ENCODE measurements at regions not wholly inside any gene's neighbourhood (a gene's known extent, or its start where the extent isn't known, plus 50 kb on each side); places are given as distances from the start of the nearest gene placed in this dataset.

DNA sequence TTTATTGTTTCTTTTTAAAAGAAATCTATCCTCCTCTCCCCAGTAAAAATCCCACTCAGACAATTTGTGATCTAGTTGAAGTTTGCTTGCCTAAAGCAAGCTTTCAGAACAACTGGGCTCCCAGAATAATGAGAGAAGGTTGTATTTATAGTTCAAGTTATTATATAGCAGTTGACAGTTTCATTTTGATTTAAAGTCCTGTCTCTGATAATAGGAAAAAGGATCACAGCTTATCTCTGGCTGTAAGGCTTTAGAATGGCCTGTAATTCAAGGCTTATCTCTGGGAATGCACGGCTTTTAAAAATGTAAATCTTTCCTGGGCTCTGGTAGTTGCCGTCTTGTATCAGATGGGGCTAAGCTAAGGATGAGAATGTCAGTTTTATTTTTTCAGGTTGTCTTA lies 123.3 kb upstream of the TMTC4 start:
- TF ChIP-seq CTCF (IDR thresholded peaks at IDR 0.05) (no peak), POLR2A (IDR thresholded peaks at IDR 0.05) (no peak)
